Transverse colon (tissue), 4 donors: ENCODE measurements at regions not wholly inside any gene's neighbourhood (a gene's known extent, or its start where the extent isn't known, plus 50 kb on each side); places are given as distances from the start of the nearest gene placed in this dataset.

Experiments
- DNase-seq: peaks from one replicate; pipeline ENCODE4 v3.0.0-alpha.2; 2019
- H3K27ac ChIP-seq, 4 donors: fragments of 200-600 bp; sonication (generic); 2 replicates each; pipeline ENCODE4 v1.5.1; 2016 to 2018; ENCODE audit warnings: inconsistent platforms in 4 of 4
- H3K27me3 ChIP-seq: fragments of 200-600 bp; sonication (generic); 2 replicates; pipeline ENCODE4 v1.5.1; 2017; ENCODE audit warnings: inconsistent platforms
- H3K36me3 ChIP-seq, 4 donors: fragments of 200-600 bp; sonication (generic); 2 replicates each; pipeline ENCODE4 v1.5.1; 2017 to 2019; ENCODE audit warnings: inconsistent platforms in 4 of 4
- H3K4me1 ChIP-seq, 4 donors: fragments of 200-600 bp; sonication (generic); 2 replicates each; pipeline ENCODE4 v1.5.1; 2017 to 2020; ENCODE audit warnings: inconsistent platforms in 4 of 4
- H3K4me3 ChIP-seq, 4 donors: fragments of 200-600 bp; sonication (generic); 1 replicate in 1 of 4; 2 replicates in 3 of 4; pipeline versions ENCODE4 v1.5.1 to v1.6.1; 2017 to 2019; ENCODE audit warnings: inconsistent platforms in 4 of 4
- H3K9me3 ChIP-seq, 2 donors: fragments of 200-600 bp; sonication (generic); 2 replicates each; pipeline ENCODE4 v1.5.1; 2017 to 2019; ENCODE audit warnings: inconsistent platforms in 2 of 2
- EP300 ChIP-seq: sonication (generic); formaldehyde crosslinking; IDR thresholded peaks from one replicate; pipeline ENCODE4 v1.6.1; 2017; ENCODE audit warnings: antibody characterized with exemption, low read depth
- POLR2A ChIP-seq: fragments of 450-650 bp; IDR thresholded peaks from one replicate; pipeline ENCODE4 v1.6.1; 2016; ENCODE audit warnings: antibody characterized with exemption, mild to moderate bottlenecking, moderate library complexity
- POLR2AphosphoS5 ChIP-seq, 3 donors: sonication (generic); formaldehyde crosslinking; IDR thresholded peaks; one replicate each; pipeline ENCODE4 v1.6.1; 2016; ENCODE audit warnings: antibody characterized with exemption in 3 of 3
- WGBS, 2 donors: methylation state at CpG; one replicate each; pipeline ENCODE4 v1.1.5; 2018; ENCODE audit warnings: low coverage in 1 of 2; 5-methylcytosine and 5-hydroxymethylcytosine counted together
- in situ Hi-C, 4 donors: fragments of 200-750 bp; cut with MboI; loops; one replicate each; pipeline versions ENCODE4 v1.15.0 to v1.15.1; 2017; ENCODE audit warnings: low sequenced_read_pairs in 3 of 4, low pct_ligation_motif_present in 1 of 4, low pct_unique_long_range_greater_than_20kb in 1 of 4
- intact Hi-C: fragments of 100-400 bp; cut with DNase I; formaldehyde crosslinking; loops from one replicate; pipeline ENCODE4 v1.15.1; 2023; ENCODE audit warnings: low total_unique reads
- TF ChIP-seq, protein P1 (sequence below), 5 experiments: fragments of 200-600 bp in 3 of 5; fragments of 450-650 bp in 2 of 5; sonication (generic) in 3 of 5; IDR thresholded peaks; 1 replicate in 2 of 5; 2 replicates in 3 of 5; pipeline ENCODE4 v1.5.1; 2016 to 2017; ENCODE audit warnings: antibody characterized with exemption in 5 of 5, inconsistent platforms in 3 of 5, mild to moderate bottlenecking in 2 of 5, moderate library complexity in 1 of 5

DNA sequence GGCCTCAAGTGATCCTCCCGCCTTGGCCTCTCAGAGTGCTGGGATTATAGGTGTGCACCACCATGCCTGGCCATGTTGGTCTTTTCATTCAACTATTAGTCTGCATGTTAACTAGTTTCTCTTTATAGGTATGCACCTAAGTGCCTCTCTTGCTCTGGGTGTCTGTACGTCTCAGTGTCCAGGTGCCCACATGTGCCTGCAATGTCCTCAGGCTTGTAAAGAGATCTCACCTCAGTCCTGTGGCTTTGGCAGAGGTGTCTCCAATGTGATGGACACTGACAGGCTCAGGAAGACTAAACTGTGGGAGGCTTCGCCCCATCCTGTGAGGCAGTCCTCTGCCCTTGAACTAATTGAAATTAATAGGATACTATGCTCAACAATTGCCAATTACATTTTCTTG is 526.3 kb downstream of the PTPRU start:
- intact Hi-C loops: no loop called here

GRCh38 chr1:29761159-29761928 is 525.0 kb downstream of the PTPRU start:
- WGBS, 2 donors: 17 to 63% methylated on average over 1 to 4 of the region's 4 CpGs
- Histone ChIP-seq H3K4me1 (peaks cover 0 to 5% (median 0%) of the 10 kb centered on the region in 4 donors), H3K4me3 (no peak overlapping the region), H3K27ac (no peak overlapping the region), H3K36me3 (no peaks in the 10 kb centered on the region), H3K9me3 (no peaks in the 10 kb centered on the region), H3K27me3 (peaks cover 16% of the 10 kb centered on the region)
- DNase-seq: no peak
- in situ Hi-C loops (no loop called here), intact Hi-C loops (no loop called here)
- TF ChIP-seq, protein P1, sequence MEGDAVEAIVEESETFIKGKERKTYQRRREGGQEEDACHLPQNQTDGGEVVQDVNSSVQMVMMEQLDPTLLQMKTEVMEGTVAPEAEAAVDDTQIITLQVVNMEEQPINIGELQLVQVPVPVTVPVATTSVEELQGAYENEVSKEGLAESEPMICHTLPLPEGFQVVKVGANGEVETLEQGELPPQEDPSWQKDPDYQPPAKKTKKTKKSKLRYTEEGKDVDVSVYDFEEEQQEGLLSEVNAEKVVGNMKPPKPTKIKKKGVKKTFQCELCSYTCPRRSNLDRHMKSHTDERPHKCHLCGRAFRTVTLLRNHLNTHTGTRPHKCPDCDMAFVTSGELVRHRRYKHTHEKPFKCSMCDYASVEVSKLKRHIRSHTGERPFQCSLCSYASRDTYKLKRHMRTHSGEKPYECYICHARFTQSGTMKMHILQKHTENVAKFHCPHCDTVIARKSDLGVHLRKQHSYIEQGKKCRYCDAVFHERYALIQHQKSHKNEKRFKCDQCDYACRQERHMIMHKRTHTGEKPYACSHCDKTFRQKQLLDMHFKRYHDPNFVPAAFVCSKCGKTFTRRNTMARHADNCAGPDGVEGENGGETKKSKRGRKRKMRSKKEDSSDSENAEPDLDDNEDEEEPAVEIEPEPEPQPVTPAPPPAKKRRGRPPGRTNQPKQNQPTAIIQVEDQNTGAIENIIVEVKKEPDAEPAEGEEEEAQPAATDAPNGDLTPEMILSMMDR (IDR thresholded peaks at IDR 0.05): no peak
- no peak for TF ChIP-seq POLR2AphosphoS5 (IDR thresholded peaks at IDR 0.05)
- no peak for TF ChIP-seq EP300
- no peak for TF ChIP-seq POLR2A

More for the DNA sequence above, 526.3 kb downstream of the PTPRU start:
- Histone ChIP-seq H3K27me3 (peaks cover 16% of the 10 kb centered on the region), H3K9me3 (no peaks in the 10 kb centered on the region), H3K4me3 (no peak overlapping the region), H3K36me3 (no peaks in the 10 kb centered on the region), H3K27ac (no peak overlapping the region), H3K4me1 (peaks cover 0 to 5% (median 0%) of the 10 kb centered on the region in 4 donors)
- DNase-seq: no peak
- TF ChIP-seq EP300 (no peak), POLR2AphosphoS5 (IDR thresholded peaks at IDR 0.05) (no peak), POLR2A (no peak)
- TF ChIP-seq, protein P1 (IDR thresholded peaks at IDR 0.05): no peak
- in situ Hi-C loops: no loop called here
- WGBS, 2 donors: 81% methylated on average over 3 of the region's 3 CpGs; no CpG with 5 or more reads in 1 of the 2 donors

GRCh38 chr1:29760067-29760564 is 523.8 kb downstream of the PTPRU start:
- WGBS, 2 donors: 86 to 89% methylated on average over 6 to 7 of the region's 7 CpGs
- no peaks in the 10 kb centered on the region for H3K36me3 ChIP-seq
- TF ChIP-seq EP300 (no peak), POLR2A (no peak)
- TF ChIP-seq, protein P1 (IDR thresholded peaks at IDR 0.05): no peak
- H3K9me3 ChIP-seq: no peaks in the 10 kb centered on the region
- in situ Hi-C loops: no loop called here
- intact Hi-C loops: no loop called here
- no peak for DNase-seq
- H3K27me3 ChIP-seq: peaks cover 11% of the 10 kb centered on the region
- H3K4me3 ChIP-seq: no peak overlapping the region
- peaks cover 0 to 5% (median 0%) of the 10 kb centered on the region in 4 donors for H3K4me1 ChIP-seq
- H3K27ac ChIP-seq: no peak overlapping the region

GRCh38 chr1:29758781-29759499 is 522.6 kb downstream of the PTPRU start:
- in situ Hi-C loops (no loop called here), intact Hi-C loops (no loop called here)
- peaks cover 0 to 5% (median 0%) of the 10 kb centered on the region in 4 donors for H3K4me1 ChIP-seq
- no peaks in the 10 kb centered on the region for H3K36me3 ChIP-seq
- DNase-seq: no peak
- no peaks in the 10 kb centered on the region for H3K9me3 ChIP-seq
- no peak overlapping the region for H3K4me3 ChIP-seq
- peaks cover 2% of the 10 kb centered on the region for H3K27me3 ChIP-seq
- no peak overlapping the region for H3K27ac ChIP-seq
- no peak for TF ChIP-seq POLR2AphosphoS5 (IDR thresholded peaks at IDR 0.05)
- TF ChIP-seq EP300: no peak
- TF ChIP-seq, protein P1 (IDR thresholded peaks at IDR 0.05): no peak
- 33% methylated on average over 5 of the region's 5 CpGs; no CpG with 5 or more reads in 1 of the 2 donors for WGBS, 2 donors
